ENCODE measurements at regions not wholly inside any gene's neighbourhood (a gene's known extent, or its start where the extent isn't known, plus 50 kb on each side); places are given as distances from the start of the nearest gene placed in this dataset.

DNA sequence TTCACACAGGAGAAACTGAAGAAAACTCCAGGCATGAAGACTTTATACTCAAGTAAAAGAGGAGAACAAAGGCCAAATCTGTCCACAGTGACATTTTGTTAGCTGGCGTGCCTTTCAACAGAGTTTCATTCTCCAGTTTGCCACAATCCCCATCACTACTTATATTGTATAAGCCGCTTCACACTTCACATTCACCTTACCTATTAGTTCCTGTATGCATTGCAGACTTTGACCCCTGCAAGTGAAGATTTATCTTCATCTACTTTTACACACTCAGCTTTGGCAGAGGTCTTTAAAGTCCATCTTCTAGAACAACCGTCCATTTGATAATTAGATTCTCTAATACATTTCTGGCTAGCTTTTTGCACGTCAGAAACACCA is 56.8 kb upstream of the TANK start:
- TF ChIP-seq, protein P1, sequence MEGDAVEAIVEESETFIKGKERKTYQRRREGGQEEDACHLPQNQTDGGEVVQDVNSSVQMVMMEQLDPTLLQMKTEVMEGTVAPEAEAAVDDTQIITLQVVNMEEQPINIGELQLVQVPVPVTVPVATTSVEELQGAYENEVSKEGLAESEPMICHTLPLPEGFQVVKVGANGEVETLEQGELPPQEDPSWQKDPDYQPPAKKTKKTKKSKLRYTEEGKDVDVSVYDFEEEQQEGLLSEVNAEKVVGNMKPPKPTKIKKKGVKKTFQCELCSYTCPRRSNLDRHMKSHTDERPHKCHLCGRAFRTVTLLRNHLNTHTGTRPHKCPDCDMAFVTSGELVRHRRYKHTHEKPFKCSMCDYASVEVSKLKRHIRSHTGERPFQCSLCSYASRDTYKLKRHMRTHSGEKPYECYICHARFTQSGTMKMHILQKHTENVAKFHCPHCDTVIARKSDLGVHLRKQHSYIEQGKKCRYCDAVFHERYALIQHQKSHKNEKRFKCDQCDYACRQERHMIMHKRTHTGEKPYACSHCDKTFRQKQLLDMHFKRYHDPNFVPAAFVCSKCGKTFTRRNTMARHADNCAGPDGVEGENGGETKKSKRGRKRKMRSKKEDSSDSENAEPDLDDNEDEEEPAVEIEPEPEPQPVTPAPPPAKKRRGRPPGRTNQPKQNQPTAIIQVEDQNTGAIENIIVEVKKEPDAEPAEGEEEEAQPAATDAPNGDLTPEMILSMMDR (IDR thresholded peaks at IDR 0.05): no peak
- TF ChIP-seq POLR2A (IDR thresholded peaks at IDR 0.05): no peak
